HFF-Myc (cell line): ENCODE measurements at regions not wholly inside any gene's neighbourhood (a gene's known extent, or its start where the extent isn't known, plus 50 kb on each side); places are given as distances from the start of the nearest gene placed in this dataset.

Source experiments
- DNase-seq: peaks from one replicate; pipeline ENCODE4 v3.0.0-alpha.2; 2011; ENCODE audit warnings: low read depth; ENCODE audit errors: extremely low read depth
- H3K4me3 ChIP-seq: replicated peaks from 2 replicates; pipeline ENCODE4 v1.5.1; 2011; ENCODE audit warnings: low read depth, mild to moderate bottlenecking, control low read depth, low read length
- TF ChIP-seq, protein P1 (sequence below): IDR thresholded peaks from 2 replicates; pipeline ENCODE4 v1.5.1; 2012; ENCODE audit warnings: mild to moderate bottlenecking, low read depth, low read length, control low read depth; ENCODE audit errors: missing control alignments

DNA sequence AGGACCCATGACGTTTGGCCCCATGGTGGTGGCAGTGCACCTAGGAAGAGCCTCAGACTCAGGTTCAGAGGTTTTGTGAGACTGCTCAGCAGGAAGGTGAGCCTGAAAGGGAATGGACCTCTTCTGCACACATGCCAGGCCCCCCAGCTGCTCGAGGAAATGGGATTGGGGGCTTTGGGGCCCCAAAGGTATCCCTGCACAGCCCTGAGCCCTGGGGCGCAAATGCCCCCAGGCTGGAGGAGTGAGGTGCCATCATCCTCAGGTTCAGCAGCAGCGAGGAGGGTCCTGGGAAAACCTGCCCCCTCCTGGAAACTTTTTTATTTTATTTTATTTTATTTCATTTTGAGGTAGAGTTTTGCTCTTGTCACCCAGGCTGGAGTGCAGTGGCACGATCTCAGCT lies 171.8 kb upstream of the MVB12B start:
- DNase-seq = no peak
- H3K4me3 ChIP-seq = no peak overlapping the region
- TF ChIP-seq, protein P1, sequence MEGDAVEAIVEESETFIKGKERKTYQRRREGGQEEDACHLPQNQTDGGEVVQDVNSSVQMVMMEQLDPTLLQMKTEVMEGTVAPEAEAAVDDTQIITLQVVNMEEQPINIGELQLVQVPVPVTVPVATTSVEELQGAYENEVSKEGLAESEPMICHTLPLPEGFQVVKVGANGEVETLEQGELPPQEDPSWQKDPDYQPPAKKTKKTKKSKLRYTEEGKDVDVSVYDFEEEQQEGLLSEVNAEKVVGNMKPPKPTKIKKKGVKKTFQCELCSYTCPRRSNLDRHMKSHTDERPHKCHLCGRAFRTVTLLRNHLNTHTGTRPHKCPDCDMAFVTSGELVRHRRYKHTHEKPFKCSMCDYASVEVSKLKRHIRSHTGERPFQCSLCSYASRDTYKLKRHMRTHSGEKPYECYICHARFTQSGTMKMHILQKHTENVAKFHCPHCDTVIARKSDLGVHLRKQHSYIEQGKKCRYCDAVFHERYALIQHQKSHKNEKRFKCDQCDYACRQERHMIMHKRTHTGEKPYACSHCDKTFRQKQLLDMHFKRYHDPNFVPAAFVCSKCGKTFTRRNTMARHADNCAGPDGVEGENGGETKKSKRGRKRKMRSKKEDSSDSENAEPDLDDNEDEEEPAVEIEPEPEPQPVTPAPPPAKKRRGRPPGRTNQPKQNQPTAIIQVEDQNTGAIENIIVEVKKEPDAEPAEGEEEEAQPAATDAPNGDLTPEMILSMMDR = no peak

GRCh38 chr9:126155756-126156664 lies 170.6 kb upstream of the MVB12B start:
- no peak overlapping the region for H3K4me3 ChIP-seq
- TF ChIP-seq, protein P1 = no peak
- DNase-seq = no peak

GRCh38 chr9:126156898-126157297 lies 169.7 kb upstream of the MVB12B start:
- no peak overlapping the region for H3K4me3 ChIP-seq
- TF ChIP-seq, protein P1 = no peak
- no peak for DNase-seq

DNA sequence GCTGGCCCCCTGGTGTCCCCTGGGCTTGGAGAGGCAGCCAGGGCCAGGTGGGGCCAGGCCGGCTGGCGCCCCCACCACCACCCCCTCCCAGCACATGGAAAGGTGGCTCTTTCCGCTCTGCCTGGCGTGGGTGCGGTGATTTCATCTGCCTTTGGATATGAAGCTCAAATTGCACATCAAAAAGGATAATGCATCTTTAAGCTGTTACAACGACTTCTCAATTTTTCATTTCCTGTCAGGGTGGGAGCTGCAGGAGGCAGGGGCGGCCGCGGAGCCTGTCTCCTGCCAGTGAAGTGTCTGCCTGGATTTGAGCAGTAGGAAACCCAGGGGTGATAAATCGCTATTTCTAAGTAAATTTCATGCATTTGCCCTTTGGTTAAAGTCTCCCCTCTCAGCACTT lies 169.2 kb upstream of the MVB12B start:
- no peak overlapping the region for H3K4me3 ChIP-seq
- DNase-seq = no peak
- TF ChIP-seq, protein P1 = no peak

- no peak overlapping the region for H3K4me3 ChIP-seq
- DNase-seq = no peak
- TF ChIP-seq, protein P1 = no peak
Measured at GRCh38 chr9:126157826-126158587, 168.6 kb upstream of the MVB12B start.

GRCh38 chr9:126158588-126159429 lies 167.8 kb upstream of the MVB12B start:
- TF ChIP-seq, protein P1 = no peak
- no peak for DNase-seq
- H3K4me3 ChIP-seq = no peak overlapping the region
